WTC11 (cell line): ENCODE measurements at regions not wholly inside any gene's neighbourhood (a gene's known extent, or its start where the extent isn't known, plus 50 kb on each side); places are given as distances from the start of the nearest gene placed in this dataset.

ENCODE experiments used
- ATF1 ChIP-seq: sonication (generic); formaldehyde crosslinking; IDR thresholded peaks from 2 replicates; pipeline ENCODE4 v1.8.1; 2023; ENCODE audit warnings: mild to moderate bottlenecking, moderate library complexity, missing genetic modification reagents
- ATF3 ChIP-seq: sonication (generic); formaldehyde crosslinking; conservative IDR thresholded peaks from 2 replicates; pipeline ENCODE4 v1.8.1; 2022; ENCODE audit warnings: mild to moderate bottlenecking, missing genetic modification reagents
- CDX4 ChIP-seq: fragments of 250-450 bp; sonication (Bioruptor Pico); IDR thresholded peaks from 2 replicates; pipeline ENCODE4 v1.9.0; 2021; ENCODE audit warnings: moderate library complexity, mild to moderate bottlenecking, inconsistent platforms, borderline replicate concordance
- CTCF ChIP-seq: fragments of 200-600 bp; IDR thresholded peaks from 2 replicates; pipeline ENCODE4 v1.8.0; 2022; ENCODE audit warnings: antibody characterized with exemption
- ERG ChIP-seq: fragments of 250-450 bp; sonication (Bioruptor Pico); IDR thresholded peaks from 2 replicates; pipeline ENCODE4 v1.8.0; 2021; ENCODE audit warnings: mild to moderate bottlenecking
- FOXJ3 ChIP-seq: sonication (generic); formaldehyde crosslinking; IDR thresholded peaks from 2 replicates; pipeline ENCODE4 v1.9.0; 2021; ENCODE audit warnings: missing genetic modification reagents, mild to moderate bottlenecking, borderline replicate concordance
- MAX ChIP-seq: sonication (generic); formaldehyde crosslinking; IDR thresholded peaks from 2 replicates; pipeline ENCODE4 v1.8.0; 2022; ENCODE audit warnings: mild to moderate bottlenecking, missing genetic modification reagents
- NFYB ChIP-seq: sonication (generic); formaldehyde crosslinking; conservative IDR thresholded peaks from 2 replicates; pipeline ENCODE4 v1.8.0; 2022; ENCODE audit warnings: low read depth, missing genetic modification reagents
- RELA ChIP-seq: sonication (generic); formaldehyde crosslinking; IDR thresholded peaks from 2 replicates; pipeline ENCODE4 v1.8.1; 2022; ENCODE audit warnings: missing genetic modification reagents, mild to moderate bottlenecking, borderline replicate concordance
- USF1 ChIP-seq: sonication (generic); formaldehyde crosslinking; IDR thresholded peaks from 2 replicates; pipeline ENCODE4 v1.8.0; 2022; ENCODE audit warnings: mild to moderate bottlenecking, missing genetic modification reagents
- ZNF138 ChIP-seq: sonication (generic); formaldehyde crosslinking; conservative IDR thresholded peaks from 2 replicates; pipeline ENCODE4 v1.8.1; 2022; ENCODE audit warnings: mild to moderate bottlenecking, moderate library complexity, missing genetic modification reagents
- ZNF512 ChIP-seq: sonication (generic); formaldehyde crosslinking; IDR thresholded peaks from 2 replicates; pipeline ENCODE4 v1.8.1; 2022; ENCODE audit warnings: missing genetic modification reagents, borderline replicate concordance

- TF ChIP-seq ZNF138 (CRISPR knock-in tag) = no peak
- TF ChIP-seq ATF1 (CRISPR knock-in tag) = no peak
- TF ChIP-seq MAX = no peak
- TF ChIP-seq RELA = no peak
- TF ChIP-seq NFYB (CRISPR knock-in tag) = no peak
- no peak for TF ChIP-seq CTCF
- TF ChIP-seq USF1 (CRISPR knock-in tag) = no peak
- TF ChIP-seq ATF3 (CRISPR knock-in tag) = no peak
- TF ChIP-seq ZNF512 (CRISPR knock-in tag) = no peak
- no peak for TF ChIP-seq CDX4 (CRISPR knock-in tag)
- TF ChIP-seq FOXJ3 (CRISPR knock-in tag) = no peak
- TF ChIP-seq ERG (CRISPR knock-in tag) = no peak
Observed at GRCh38 chr21:18089786-18090185, 154.8 kb upstream of the CHODL start.
